Aorta (tissue), 5 donors: ENCODE measurements at regions not wholly inside any gene's neighbourhood (a gene's known extent, or its start where the extent isn't known, plus 50 kb on each side); places are given as distances from the start of the nearest gene placed in this dataset.

ENCODE experiments used
- ATAC-seq: fragments of 200-7000 bp; cut with Tn5 transposase; one replicate; pipeline ENCODE4 v1.9.1; 2022; ENCODE audit warnings: moderate library complexity; ENCODE audit not compliant: low FRiP score
- DNase-seq, 2 donors: peaks; one replicate each; pipeline ENCODE4 v3.0.0-alpha.2; 2020
- H3K27ac ChIP-seq, 2 donors: one replicate each; pipeline ENCODE4 v1.5.1; 2013; ENCODE audit warnings: low read length in 2 of 2, mild to moderate bottlenecking in 2 of 2, moderate library complexity in 2 of 2, control low read depth in 1 of 2, inconsistent platforms in 1 of 2, low read depth in 1 of 2
- H3K27me3 ChIP-seq, 2 donors: one replicate each; pipeline ENCODE4 v1.6.1; 2013; ENCODE audit warnings: control low read depth in 1 of 2, low read length in 1 of 2, mild to moderate bottlenecking in 1 of 2, moderate library complexity in 1 of 2; ENCODE audit not compliant: insufficient read depth in 2 of 2, control insufficient read depth in 1 of 2
- H3K36me3 ChIP-seq, 2 donors: one replicate each; pipeline ENCODE4 v1.6.1; 2013; ENCODE audit warnings: control low read depth in 1 of 2, low read length in 1 of 2, mild to moderate bottlenecking in 1 of 2; ENCODE audit not compliant: insufficient read depth in 2 of 2, control insufficient read depth in 1 of 2
- H3K4me1 ChIP-seq, 2 donors: one replicate each; pipeline ENCODE4 v1.6.1; 2013; ENCODE audit warnings: low read length in 2 of 2, control low read depth in 1 of 2, mild to moderate bottlenecking in 1 of 2, moderate library complexity in 1 of 2; ENCODE audit not compliant: insufficient read depth in 2 of 2, control insufficient read depth in 1 of 2
- H3K4me3 ChIP-seq, 2 donors: one replicate each; pipeline ENCODE4 v1.5.1; 2013; ENCODE audit warnings: low read length in 2 of 2, control low read depth in 1 of 2, mild to moderate bottlenecking in 1 of 2
- H3K9me3 ChIP-seq: one replicate; pipeline ENCODE4 v1.6.1; 2013; ENCODE audit warnings: mild to moderate bottlenecking, low read length; ENCODE audit not compliant: control insufficient read depth
- WGBS, 2 donors: extraction: QIAGEN DNeasy Blood & Tissue Kit; methylation state at CpG; one replicate each; pipeline ENCODE4 v1.1.7; 2013; 5-methylcytosine and 5-hydroxymethylcytosine counted together
- intact Hi-C, 2 donors: fragments of 100-400 bp; cut with DNase I; formaldehyde crosslinking; loops; one replicate each; pipeline versions ENCODE4 v1.14.2 to v1.15.0; 2022
- donor health status: healthy with polysubstance abuse.
- donor health status: Bipolar disorder and iron deficiency.
- donor health status: DM: no; HTN: no; CAD: no.
- donor health status: DM: no; HTN: no; CAD: no.
- donor health status: DM: yes; HTN: yes; CAD: no.

DNA sequence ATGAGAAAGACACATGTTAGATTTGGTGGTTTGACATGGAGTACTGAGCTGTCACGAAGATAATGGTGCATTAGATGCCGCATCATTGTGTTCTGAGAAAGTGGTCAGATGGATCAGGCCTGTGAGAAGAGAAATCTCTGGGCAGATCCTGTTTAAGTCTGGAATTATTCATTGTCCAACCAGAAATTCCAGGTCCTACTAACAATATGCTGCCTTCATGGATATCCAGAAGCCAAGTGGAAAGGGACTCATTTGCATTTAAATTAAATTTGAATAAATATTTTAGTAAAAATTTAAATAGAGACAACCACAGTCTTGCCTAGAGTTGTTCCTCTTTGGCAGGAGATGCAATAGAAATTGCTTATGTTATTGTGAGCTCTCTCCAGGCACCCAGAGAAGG, 330.5 kb upstream of the TMEM132C start:
- ATAC-seq, result no peak
- intact Hi-C loops, result no loop called here
- 90 to 93% methylated on average over 2 of the region's 2 CpGs for WGBS, 2 donors
- Histone ChIP-seq H3K4me3 (no peak overlapping the region), H3K9me3 (no peaks in the 10 kb centered on the region), H3K36me3 (no peaks in the 10 kb centered on the region), H3K4me1 (no peaks in the 10 kb centered on the region), H3K27me3 (no peaks in the 10 kb centered on the region), H3K27ac (no peak overlapping the region)
- DNase-seq, result no peak

DNA sequence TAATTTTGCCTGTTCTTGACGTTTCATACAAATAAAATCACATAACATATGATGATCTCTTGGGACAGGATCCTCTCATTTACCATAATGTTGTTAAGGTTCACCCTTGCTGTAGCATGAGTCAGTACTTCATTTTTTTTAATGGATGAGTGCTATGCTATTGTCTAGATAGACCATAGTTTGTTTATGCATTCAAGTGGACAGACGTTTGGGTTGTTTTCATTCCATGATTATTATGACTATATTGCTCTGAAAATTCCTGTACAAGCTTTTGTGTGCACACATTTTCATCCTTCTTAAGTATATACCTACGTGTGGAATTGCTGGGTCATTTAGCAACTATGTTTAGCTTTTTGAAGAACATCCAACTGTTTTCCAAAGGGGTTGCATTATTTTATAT, 325.6 kb upstream of the TMEM132C start:
- Histone ChIP-seq H3K27ac (no peak overlapping the region), H3K27me3 (no peaks in the 10 kb centered on the region), H3K4me3 (no peak overlapping the region), H3K9me3 (no peaks in the 10 kb centered on the region), H3K4me1 (no peaks in the 10 kb centered on the region), H3K36me3 (no peaks in the 10 kb centered on the region)
- ATAC-seq, result no peak
- WGBS, 2 donors, result 50 to 59% methylated on average over 3 of the region's 3 CpGs
- DNase-seq, result no peak
- intact Hi-C loops, result no loop called here

DNA sequence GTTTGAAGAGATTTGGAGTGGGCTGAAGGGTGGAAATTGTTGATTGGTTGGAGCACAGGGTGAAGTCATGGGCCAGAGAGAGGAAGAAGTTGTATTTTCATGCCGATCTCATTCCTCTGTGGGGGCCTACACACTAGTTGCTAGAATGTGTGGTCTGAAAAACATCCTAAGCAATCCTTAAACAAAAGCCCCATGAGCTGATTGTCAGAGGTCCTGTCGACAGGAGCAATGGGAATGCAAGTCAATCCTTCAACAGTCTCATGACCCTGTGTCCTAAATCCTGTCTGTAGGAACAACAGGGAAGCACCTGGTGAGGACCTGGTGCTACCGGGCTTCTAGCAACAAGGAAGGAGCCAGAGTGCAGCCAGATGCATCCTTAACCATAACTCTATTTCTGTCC, 324.0 kb upstream of the TMEM132C start:
- no peaks in the 10 kb centered on the region for H3K36me3 ChIP-seq
- no peaks in the 10 kb centered on the region for H3K4me1 ChIP-seq
- WGBS, 2 donors, result 78 to 84% methylated on average over 3 of the region's 3 CpGs
- H3K9me3 ChIP-seq, result no peaks in the 10 kb centered on the region
- ATAC-seq (no peak), DNase-seq (no peak)
- H3K4me3 ChIP-seq, result no peak overlapping the region
- no peaks in the 10 kb centered on the region for H3K27me3 ChIP-seq
- intact Hi-C loops, result no loop called here
- H3K27ac ChIP-seq, result no peak overlapping the region

DNA sequence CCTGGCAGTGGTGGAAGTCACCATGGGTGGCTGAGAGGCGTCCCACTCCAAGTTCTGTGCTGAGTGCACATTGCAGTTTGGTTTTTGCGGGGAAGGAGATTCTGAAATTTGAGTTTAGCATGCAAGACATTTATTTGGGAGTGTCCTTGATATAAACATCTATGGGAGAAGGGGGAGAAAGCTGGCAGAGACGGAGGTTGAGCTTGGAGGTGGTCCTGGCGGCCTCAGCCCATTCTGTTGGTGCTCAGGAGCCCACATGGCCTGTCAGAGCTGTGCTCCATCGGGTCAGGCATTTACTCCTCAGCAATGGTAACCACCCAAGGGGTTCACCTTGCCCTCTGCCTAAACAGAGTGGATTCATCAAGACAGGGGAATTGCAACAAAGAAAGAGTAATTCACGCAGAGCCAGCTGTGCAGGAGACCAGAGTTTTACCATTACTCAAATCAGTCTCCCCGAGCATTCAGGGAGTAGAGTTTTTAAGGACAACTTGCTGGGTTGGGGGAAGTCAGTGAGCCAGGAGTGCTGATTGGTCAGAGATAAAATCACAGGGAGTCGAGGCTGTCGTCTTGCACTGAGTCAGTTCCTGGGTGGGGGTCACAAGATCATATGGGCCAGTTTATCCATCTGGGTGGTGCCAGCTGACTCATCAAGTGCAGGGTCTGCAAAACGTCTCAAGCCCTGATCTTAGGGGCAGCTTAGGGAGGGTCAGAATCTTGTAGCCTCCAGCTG, 323.3 kb upstream of the TMEM132C start:
- no peaks in the 10 kb centered on the region for H3K36me3 ChIP-seq
- intact Hi-C loops, result no loop called here
- 65 to 68% methylated on average over 10 of the region's 10 CpGs for WGBS, 2 donors

DNA sequence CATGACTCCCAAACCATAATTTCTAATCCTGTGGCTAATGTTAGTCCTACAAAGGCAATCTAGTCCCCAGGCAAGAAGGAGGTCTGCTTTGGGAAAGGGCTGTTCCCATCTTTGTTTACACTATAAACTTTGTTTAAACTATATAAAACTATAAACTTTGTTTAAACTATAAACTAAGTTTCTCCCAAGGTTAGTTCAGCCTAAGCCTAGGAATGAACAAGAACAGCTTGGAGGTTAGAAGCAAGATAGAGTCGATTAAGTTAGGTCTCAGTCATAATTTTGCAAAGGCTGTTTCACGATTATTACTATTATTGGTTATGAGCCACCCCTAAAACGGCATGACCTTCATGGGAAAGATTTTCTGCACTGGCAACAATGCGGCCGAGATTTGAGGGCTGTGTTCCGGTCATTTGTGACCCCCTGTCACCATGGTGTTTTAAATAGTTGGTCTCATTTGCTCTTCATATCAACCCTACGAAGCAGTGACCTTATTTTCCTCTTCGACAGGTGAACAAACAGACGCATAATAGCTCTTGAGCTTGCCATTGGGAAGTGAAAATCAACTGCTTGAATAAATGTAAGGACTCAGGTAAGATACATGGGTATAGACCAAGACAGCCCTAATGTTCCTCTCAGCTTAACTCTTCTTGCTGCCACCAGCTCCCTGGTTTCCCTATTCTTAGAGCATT, 322.6 kb upstream of the TMEM132C start:
- Histone ChIP-seq H3K4me3 (no peak overlapping the region), H3K27me3 (no peaks in the 10 kb centered on the region), H3K4me1 (no peaks in the 10 kb centered on the region), H3K27ac (no peak overlapping the region), H3K9me3 (no peaks in the 10 kb centered on the region), H3K36me3 (no peaks in the 10 kb centered on the region)
- ATAC-seq (no peak), DNase-seq (no peak)
- WGBS, 2 donors, result 88 to 94% methylated on average over 9 of the region's 9 CpGs
- intact Hi-C loops, result no loop called here

More for the DNA sequence above, 323.3 kb upstream of the TMEM132C start:
- Histone ChIP-seq H3K4me1 (no peaks in the 10 kb centered on the region), H3K27me3 (no peaks in the 10 kb centered on the region), H3K9me3 (no peaks in the 10 kb centered on the region), H3K4me3 (no peak overlapping the region), H3K27ac (no peak overlapping the region)
- ATAC-seq, result no peak
- DNase-seq, result no peak

DNA sequence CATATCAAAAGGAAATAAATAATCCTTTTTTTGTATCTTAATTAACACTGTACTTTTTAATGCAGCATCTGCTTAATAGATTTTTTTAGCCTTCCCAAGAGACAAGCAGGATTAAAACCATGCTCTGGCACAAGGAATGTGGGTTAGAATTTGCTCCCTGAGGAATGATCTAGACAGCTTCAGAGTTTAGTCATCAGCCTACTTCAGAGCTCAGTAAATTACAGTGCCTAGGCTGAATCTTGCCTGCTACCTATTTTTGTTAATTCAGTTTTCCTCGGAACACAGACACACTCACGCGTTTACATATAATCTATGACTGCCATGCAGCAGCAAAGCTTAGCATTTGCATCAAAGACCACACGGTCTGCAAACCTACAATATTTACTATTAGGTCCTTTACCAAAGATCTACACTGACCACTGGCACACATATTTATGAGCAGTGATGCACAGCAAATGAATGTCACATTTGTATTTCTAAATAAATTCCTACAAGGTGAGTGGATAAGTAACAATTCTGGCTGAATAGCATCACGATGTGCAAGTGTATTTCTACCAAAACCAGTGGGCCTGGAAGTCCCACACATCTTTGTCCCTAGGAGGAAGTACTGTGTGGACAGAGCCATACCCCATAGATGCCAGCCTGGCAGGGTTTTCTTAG, 309.8 kb upstream of the TMEM132C start:
- intact Hi-C loops, result no loop called here
- no peak overlapping the region for H3K27ac ChIP-seq
- H3K9me3 ChIP-seq, result peaks cover 1% of the 10 kb centered on the region
- no peak overlapping the region for H3K4me3 ChIP-seq
- DNase-seq, result no peak
- no peaks in the 10 kb centered on the region for H3K27me3 ChIP-seq
- 63 to 71% methylated on average over 5 of the region's 5 CpGs for WGBS, 2 donors
- no peaks in the 10 kb centered on the region for H3K36me3 ChIP-seq
- ATAC-seq, result no peak
- H3K4me1 ChIP-seq, result peaks cover 0 to 2% of the 10 kb centered on the region in 2 donors

DNA sequence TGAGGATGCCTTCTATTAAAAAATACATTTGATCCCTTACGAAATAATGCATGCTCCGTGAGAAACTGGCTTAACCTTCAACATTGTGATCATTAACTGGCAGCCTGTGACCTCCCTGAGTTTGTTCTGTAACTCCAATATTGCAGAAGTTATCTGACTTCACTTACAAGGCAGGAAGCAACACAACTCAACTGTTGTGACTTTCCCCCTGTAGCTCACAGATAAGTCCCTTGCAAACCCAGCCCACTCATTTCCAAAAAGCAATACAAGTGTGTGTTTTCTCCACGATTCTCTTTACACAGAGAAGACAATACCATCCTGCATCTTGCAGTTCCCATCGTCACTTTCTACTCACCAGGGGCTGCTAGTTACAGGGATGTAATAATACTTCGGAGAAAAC, 304.7 kb upstream of the TMEM132C start:
- Histone ChIP-seq H3K4me1 (peaks cover 0 to 2% of the 10 kb centered on the region in 2 donors), H3K4me3 (no peak overlapping the region), H3K27ac (no peak overlapping the region), H3K27me3 (no peaks in the 10 kb centered on the region), H3K9me3 (peaks cover 3% of the 10 kb centered on the region), H3K36me3 (no peaks in the 10 kb centered on the region)
- DNase-seq (no peak), ATAC-seq (no peak)
- 77 to 79% methylated on average over 5 of the region's 5 CpGs for WGBS, 2 donors
- intact Hi-C loops, result no loop called here

DNA sequence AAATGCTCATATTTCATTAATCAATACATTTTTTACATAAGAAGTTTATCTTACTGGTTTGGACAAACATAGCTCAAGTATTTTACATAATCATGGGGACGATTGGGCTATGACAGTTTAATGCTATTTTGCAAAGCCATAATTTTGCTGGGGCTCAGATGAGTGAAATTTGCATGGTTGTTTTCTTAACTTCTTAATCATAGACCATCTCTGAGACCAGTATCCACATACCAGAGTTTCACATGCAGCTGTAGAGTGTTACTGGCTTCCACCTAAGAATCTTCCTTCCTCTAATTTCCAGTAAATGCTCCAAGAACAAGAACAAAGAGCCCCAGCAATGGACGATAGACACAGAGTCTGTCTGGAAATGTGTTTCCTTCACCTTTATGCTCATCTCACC, 303.0 kb upstream of the TMEM132C start:
- ATAC-seq, result no peak
- Histone ChIP-seq H3K36me3 (no peaks in the 10 kb centered on the region), H3K27me3 (no peaks in the 10 kb centered on the region), H3K27ac (no peak overlapping the region), H3K9me3 (peaks cover 2% of the 10 kb centered on the region), H3K4me3 (no peak overlapping the region), H3K4me1 (peaks cover 0 to 2% of the 10 kb centered on the region in 2 donors)
- DNase-seq, result no peak
- intact Hi-C loops, result no loop called here
- WGBS, 2 donors, result 61 to 75% methylated on average over 2 of the region's 2 CpGs

DNA sequence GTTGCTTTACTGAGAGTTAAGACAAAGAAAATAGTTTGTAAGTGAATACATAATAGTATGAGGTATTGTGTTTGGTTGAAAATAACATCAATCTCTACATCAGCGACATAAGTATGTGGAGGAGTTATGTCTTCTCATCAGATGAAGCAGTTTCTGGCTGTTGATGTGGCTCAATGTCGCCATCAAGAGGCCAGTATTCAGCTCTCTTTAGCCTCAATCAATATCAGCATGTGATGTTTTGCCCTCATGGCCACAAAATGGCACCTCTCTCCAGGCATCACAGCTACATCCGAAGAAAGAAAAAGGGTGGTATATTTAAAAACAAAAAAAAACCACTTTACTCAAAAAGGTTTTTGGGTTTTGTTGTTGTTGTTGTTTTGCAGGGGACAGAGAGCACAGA, 302.3 kb upstream of the TMEM132C start:
- intact Hi-C loops, result no loop called here
- H3K27me3 ChIP-seq, result no peaks in the 10 kb centered on the region
- H3K36me3 ChIP-seq, result no peaks in the 10 kb centered on the region
- H3K4me1 ChIP-seq, result peaks cover 0 to 2% of the 10 kb centered on the region in 2 donors
- no peak overlapping the region for H3K4me3 ChIP-seq
- 75 to 80% methylated on average over 3 of the region's 3 CpGs for WGBS, 2 donors
- DNase-seq (no peak), ATAC-seq (no peak)
- H3K27ac ChIP-seq, result no peak overlapping the region
- peaks cover 2% of the 10 kb centered on the region for H3K9me3 ChIP-seq
